GM21786 (cell line): ENCODE measurements at regions not wholly inside any gene's neighbourhood (a gene's known extent, or its start where the extent isn't known, plus 50 kb on each side); places are given as distances from the start of the nearest gene placed in this dataset.

ENCODE experiments used
- ATAC-seq: cut with Tn5 transposase; IDR thresholded peaks from one replicate; pipeline ENCODE4 v1.9.1; 2021; ENCODE audit not compliant: unreplicated experiment

DNA sequence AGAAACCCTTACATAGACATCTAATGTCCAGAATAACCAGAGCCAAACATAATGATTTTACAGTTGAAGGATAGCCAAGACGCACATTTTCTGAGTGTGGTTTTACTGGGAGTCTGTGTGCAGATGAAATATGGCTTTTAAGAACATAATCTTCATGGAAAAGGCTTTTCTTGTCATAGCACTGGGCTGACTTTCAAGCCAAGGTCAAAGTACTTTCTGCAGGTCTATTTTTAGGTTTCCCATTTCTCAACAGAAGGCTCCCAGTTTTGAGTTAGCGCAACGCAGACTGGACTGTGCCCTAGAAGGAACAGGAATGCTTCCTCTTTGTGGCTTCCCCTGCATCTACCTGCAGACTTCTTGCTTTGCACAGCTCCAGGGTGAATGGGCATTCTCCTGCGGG is 92.3 kb upstream of the UPP2 start:
- ATAC-seq: no peak

DNA sequence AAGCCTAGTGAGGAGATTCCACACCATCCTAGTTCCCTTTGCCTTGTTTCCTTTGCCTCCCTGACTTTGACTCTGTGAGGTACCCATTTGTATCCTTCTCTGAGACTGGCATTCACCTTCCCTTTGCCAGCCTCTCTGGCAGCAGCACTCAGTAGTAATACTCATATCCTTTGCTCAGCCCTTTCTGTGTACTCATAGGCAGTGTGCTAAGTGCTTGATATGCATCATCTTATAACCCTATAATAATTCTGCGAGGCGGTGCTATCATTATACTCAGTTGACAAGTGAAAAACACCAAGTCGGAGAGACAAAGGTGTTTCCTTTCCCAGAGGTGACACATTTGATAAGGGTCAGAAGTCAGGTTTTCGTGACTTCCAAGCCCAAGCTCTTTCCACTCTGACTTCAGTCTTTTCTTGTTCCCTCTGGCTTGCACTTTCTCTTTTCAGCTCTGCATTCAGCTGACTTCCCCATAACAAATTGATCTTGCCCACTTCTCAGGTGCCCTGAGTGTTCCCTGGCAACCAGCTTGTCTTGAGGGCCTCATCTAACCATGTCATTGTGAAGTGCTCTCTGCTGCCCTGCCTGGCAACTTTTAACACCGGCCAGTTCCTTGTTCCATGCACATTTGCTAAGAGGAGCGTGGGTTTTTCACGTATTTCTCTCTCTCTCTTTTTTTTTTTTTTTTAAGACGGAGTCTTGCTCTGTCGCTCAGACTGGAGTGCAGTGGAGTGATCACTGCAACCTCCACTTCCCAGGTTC is 94.5 kb upstream of the UPP2 start:
- ATAC-seq: no peak

DNA sequence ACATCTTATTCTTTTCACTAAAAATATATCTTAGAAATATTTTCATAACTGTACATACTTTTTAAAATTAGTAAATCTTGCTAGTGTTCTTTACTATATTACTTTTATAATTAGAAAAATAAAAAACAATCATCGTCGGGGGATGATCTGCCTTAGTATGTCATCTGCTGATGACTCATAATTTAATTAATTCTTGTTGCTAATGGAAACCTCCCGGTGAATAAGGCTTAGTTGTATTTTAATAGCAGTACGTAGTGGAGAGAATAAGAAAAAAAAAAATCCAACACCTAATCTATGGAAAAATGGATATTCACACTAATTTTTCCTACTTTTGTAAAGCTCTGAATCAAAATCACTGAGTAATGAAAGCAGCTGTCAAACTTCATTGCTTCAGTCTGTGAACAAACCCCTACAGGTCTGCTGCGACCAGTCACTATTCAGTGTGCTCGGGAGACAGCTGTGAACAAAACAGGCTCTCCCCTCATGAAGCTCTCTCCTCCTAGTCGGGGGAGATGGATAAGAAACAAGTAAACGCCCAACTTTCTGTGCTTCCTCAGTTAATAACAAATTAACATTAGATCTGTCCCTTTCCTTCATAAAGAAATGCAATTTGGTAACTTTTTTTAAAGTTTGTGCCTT is 97.4 kb upstream of the UPP2 start:
- no peak for ATAC-seq

DNA sequence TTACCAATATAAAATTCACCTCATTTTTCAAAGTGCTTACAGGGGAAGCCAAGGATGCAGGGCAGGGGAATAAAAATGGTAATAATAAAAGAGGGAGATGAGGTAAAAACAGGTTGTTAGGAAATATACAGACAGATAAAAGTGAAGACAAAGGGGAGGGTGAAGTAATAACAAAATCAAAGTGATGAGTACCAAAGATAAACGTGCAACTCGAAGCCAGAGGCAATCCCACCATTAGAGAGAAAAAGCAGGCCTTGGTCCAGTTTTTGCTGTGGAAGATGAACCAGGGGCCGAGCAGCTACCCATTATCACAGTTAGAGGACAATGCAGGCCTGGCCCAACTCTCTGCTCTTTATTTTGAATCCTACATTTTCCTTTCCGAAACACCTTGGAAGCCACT is 99.6 kb upstream of the UPP2 start:
- no peak for ATAC-seq

DNA sequence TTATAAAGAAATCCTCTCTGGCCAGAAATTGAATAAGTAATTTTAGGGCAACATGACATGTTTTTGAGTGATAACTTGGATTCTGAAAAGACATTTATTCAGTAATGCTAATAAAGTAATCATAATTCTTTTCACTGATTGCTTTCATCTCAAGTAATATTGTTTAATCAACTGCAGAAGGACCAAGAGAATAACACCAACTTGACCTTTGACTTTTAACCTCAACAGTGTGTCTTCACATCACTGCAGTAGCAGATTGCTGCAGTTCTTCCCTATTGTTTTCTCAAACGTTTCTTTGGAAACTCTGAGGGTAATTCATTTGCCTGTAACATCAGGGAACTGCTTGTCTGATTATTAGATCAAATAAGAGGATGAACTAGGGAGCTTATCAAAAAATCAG is 104.9 kb upstream of the UPP2 start:
- no peak for ATAC-seq

DNA sequence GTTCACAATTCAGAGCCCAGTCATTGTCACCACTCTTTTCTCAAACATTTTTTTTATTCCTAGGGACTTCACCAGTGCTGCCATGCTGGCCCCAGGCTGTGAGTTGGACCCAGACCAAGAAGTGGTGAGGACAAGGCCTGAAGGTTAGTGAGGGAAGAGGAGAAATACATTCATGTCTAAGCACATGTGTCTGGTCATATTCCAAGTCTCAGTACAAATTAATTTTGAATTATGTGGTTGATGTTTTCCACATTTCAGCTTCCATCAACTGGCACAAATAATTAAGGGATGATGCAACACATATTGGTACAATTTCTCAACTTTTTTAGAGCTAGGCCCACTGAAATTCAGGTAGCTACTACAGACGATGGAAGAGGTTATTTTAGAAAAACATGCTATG is 106.6 kb upstream of the UPP2 start:
- no peak for ATAC-seq

DNA sequence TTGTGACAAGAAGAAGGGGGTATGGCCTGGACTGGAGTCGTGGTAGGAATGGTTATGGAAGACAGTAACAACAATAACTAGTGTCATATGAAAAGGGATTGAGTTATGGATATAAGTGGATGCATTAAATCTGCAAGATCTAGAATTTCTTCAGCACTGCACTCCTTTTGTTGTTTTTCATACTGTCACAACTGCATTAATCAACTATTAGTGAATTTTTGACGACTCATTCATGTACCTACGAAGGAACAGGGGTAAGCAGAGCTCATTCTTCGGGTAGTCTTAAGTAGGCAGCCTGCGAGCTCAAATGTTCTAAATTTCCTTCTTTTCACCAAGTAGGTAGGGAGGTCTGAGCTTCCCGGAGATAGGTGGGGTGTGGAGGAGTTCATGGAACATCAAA is 109.7 kb upstream of the UPP2 start:
- no peak for ATAC-seq

DNA sequence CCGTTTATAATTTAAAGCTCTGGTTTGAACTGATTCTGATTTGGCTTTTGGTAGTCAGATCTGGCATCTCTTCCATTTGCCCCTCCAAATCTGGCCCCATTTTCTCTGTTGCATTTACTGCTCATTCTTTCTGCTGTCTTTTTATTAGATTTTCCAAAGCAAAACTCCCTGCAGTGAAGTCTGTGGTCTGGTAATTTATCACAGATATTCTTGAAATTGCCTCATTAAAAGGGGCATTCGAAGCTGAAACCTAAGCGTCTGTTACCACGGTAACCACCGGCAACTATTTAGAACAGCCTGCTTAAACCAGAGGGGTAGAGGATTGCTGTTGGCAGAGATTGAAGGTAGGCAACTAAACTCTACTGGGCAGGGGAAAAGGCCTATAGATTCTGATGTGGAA is 111.5 kb upstream of the UPP2 start:
- ATAC-seq: no peak

DNA sequence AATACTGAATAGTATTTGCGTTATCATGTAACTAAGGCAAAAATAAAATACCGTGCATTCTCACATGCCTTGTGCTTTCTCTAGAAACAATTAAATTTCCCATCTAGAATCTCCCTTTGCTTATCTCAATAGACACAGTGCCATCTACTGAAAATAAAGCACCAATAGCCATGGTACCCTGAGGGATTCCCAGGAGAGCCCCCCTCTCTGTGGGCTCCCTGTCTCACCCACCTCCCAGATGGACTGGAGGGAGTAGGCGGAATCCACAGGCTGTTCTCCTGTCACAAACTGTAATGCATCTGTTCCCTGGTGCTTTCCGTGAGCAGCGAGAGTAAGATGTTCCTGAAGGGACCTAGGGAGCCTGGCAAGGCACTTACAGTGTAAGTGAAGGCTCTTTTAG is 112.4 kb upstream of the UPP2 start:
- ATAC-seq: no peak

DNA sequence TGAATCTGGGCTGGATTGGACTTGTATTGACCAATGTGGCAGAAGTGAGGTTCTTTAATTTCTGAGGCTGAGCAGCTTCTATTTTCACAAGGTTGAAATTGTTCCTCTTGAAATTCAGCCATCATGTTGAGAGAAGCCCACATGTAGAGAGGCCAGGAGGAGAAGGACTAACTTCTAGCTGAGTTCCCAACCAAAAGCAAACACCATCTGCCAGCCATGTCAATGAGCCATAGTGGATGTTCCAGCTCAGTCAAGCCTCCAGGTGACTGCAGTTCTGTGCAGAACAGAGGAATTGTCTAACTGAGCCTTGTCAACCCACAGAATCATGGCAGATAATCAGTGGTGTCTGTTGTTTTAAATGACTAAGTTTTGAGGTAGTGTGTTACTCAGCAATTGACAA is 110.6 kb upstream of the ACVR1 start:
- no peak for ATAC-seq

DNA sequence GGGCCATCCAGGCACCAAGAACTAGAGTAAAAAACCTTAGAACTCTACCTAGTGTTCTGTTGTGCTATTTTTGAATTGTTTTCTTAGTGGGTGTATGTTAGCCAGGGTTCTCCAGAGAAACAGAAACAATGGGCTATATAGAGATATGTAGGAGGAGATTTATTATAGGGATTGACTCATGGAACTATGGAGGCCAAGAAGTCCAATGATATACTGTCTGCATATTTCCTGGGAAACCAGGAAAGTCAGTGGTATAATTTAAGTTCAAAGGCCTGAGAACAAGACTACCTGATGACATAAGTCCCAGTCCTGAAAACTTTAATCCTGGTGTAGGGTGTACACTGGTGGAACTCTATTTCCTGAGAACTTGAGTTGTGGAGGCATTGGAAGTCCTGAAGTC is 108.7 kb upstream of the ACVR1 start:
- ATAC-seq: no peak

DNA sequence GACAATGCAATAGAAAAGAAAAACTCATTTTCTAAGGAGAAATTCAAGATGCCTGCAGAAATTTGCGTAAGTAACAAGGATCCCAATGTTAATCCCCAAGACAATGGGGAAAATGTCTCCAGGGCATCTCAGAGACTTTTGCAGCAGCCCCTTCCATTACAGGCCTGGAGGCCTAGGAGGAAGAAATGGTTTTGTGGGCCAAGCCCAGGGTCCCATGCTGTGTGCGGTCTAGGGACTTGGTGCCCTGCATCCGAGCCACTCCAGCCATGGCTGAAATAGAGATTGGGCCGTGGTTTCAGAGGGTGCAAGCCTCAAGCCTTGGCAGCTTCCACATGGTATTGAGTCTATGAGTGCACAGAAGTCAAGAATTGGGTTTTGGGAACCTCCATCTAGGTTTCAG is 103.9 kb upstream of the ACVR1 start:
- ATAC-seq: no peak

DNA sequence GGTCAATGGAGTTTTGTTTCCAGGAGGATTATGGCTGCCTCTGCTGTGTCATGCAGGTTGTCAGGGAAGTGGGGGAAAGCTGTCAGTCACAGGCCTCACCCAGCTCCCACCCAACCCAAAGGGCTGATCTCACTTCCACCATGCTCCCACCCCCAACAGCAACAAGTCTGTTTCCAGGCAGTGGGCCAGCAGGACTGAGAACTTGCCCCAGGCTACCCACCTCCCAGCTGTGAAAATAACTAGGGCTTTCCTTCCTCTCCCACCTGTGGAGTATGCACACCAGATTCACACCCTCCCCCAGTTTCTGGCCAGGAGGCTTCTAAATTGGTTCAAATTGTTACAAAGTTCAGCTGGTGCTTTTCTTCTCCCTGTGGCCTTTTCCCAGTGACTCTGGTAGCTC is 95.6 kb upstream of the ACVR1 start:
- no peak for ATAC-seq

DNA sequence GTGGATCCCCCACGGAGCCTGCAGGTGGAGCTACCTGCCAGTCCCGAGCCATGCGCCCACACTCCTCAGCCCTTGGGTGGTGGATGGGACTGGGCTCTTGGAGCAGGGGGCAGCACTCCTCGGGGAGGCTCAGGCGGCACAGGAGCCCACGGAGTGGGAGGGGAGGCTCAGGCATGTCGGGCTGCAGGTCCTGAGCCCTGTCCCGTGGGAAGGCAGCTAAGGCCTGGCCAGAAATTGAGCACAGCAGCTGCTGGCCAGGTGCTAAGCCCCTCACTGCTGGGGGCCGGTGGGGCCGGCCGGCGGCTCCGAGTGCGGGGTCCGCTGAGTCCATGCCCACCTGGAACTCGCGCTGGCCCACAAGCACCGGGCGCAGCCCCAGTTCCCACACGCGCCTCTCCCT is 91.7 kb upstream of the ACVR1 start:
- no peak for ATAC-seq

DNA sequence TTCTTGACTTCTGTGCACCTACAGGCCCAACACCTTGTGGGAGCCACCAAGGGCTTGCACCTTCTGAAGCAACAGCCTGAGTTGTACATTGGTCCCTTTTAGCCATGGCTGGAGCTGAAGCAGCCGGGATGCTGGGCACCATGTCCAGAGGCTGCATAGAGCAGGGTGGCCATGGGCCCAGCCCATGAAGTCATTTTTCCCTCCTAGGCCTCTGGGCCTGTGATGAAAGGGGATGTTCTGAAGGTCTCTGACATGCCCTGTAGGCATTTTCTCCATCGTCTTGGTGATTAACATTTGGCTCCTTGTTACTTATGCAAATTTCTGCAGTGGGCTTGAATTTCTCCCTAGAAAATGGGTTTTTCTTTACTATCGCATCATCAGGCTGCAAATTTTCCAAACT is 83.1 kb upstream of the ACVR1 start:
- no peak for ATAC-seq

DNA sequence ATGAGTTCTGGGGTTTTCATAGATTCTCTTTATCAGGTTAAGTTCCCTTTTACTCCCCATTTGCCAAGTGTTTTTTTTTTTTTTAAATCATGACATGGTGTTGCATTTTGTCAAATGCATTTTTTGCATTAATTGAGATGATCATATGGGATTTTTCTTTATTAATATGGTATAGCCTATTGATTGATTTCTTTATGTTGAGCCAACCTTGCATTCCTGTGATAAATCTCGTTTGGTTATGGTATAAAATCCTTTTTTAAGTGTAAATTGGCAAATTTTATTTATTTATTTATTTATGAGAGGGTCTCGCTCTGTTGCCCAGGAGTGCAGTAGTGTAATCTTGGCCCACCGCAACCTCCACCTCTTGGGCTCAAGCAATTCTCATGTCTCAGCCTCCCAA is 81.5 kb upstream of the ACVR1 start:
- ATAC-seq: no peak

DNA sequence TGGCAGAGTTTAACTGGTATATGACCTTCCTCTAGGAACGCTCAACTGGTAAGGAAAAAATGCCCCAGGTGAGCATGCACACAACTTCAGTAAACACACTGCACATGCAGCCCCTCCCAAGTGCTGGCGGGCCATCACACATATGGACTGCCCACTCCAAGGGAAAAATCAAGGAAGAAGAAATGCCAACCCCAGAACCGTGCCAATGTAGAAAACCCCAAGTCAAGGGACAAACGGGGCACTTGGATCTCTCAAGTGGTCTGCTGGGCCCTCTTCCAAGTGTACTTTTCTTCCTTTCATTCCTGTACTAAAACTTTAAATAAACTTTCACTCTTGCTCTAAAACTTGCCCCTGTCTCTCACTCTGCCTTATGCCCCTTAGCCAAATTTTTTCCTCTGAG is 76.4 kb upstream of the ACVR1 start:
- ATAC-seq: no peak

DNA sequence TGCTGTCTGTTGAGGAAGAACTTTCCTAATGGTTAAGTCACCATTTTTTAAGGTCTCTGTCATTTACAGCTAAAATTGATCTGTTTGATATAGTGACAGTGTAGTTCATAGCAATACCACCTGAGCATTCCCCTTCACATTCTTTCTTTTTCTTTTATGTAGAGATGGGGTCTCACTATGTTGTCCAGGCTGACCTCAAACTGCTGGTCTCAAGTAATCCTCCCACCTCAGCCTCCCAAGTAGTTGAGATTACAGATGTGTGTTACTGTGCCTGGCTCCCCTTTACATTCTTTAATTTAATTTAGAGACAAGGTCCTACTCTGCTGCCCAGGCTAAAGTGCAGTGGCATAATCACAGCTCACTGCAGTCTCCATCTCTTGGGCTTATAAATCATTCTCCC is 72.7 kb upstream of the ACVR1 start:
- ATAC-seq: no peak

DNA sequence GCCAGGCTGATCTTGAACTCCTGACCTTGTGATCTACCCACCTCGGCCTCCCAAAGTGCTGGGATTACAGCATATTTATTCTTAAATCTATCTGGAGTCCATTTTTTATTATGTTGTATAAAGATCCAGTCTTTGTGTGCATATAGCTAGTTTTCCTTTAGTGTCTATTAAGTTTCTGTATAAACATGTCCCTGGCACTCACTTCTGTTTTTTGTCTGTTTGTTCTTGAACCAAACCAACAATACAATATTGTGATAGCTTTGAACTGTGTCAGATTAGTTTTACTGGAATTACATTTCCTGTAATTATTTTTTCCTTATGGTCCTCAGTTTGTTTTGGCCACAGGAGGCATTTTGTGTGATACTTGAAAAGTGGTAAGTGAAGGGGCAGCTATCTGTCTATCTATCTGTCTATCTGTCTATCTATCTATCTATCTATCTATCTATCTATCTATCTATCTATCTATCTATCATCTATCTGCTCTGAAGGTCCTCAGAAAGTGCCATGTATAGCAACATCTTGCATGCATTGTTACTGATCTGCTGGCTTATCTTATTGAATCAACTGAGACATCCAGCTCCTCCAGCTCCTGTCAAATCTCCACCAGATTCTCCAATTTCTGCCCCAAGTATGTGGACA is 70.9 kb upstream of the ACVR1 start:
- no peak for ATAC-seq

DNA sequence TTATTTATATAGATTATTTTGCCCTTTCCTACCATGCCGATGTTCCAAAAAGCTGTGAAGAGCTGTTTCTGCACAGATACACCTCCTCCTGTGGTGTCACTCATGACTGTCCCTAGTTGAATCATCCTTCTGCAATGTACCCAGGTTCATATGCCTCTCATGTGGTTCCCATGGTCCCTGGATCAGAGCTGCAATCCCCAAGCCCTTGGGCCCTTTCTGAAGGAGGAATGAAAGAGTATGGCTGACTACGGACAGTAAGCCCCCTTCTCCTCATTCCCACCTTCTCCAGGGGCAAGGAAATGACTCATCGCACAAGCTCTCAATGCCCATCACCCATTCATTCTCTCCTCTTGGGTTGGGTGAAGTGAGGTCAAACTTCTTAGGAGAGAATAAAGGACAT is 63.9 kb upstream of the ACVR1 start:
- no peak for ATAC-seq

DNA sequence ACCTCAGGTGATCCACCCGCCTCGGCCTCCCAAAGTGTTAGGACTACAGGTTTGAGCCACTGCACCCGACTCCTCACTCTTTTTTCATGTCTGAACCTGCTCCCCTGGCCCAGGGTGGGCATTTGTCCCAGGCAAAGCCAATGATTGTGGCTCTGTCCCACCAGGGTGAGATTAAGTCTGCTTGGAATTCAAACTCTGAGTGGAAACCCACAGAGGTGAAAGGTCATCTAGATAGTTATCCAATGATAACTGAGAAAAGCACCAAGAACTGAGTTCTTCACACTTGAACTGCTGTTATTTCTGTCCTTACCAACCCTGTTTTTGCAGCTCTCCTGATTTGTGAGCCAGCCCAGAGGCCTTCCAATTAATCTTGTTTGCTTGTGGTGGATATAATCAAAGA is 62.4 kb upstream of the ACVR1 start:
- no peak for ATAC-seq

DNA sequence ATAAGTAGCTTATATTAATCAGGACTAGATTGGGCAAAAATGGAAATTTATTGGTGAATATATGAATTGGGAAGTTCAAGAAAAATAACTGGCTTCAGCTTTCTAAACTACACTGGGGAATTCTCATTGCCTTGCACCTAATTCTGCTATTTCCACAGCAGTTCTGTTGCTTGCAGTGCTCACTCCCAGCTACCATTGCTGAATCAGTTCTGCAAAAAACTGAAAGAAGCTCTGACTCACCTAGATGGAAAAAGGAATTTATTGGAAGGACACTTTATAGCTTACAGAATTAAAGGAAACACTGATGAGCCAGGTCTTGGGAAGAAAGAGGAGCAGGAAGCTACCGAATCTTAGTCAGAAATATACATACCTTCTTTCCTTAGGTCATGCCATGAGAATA is 60.3 kb upstream of the ACVR1 start:
- no peak for ATAC-seq
